NT2/D1 (cell line): ENCODE measurements at regions not wholly inside any gene's neighbourhood (a gene's known extent, or its start where the extent isn't known, plus 50 kb on each side); places are given as distances from the start of the nearest gene placed in this dataset.

Experiments
- DNase-seq: peaks from one replicate; pipeline ENCODE4 v3.0.0-alpha.2; 2011; ENCODE audit warnings: low read depth, low spot score
- H3K27me3 ChIP-seq: 2 replicates; pipeline ENCODE4 v1.6.0; 2011; ENCODE audit warnings: mild to moderate bottlenecking; ENCODE audit not compliant: insufficient read length, insufficient read depth
- H3K36me3 ChIP-seq: 2 replicates; pipeline ENCODE4 v1.6.1; 2011; ENCODE audit warnings: mild to moderate bottlenecking, low read length, mixed read lengths; ENCODE audit not compliant: insufficient read depth, insufficient read length
- H3K4me1 ChIP-seq: 2 replicates; pipeline ENCODE4 v1.5.1; 2011; ENCODE audit not compliant: insufficient read depth, insufficient read length
- H3K4me3 ChIP-seq: 2 replicates; pipeline ENCODE4 v1.5.1; 2011; ENCODE audit warnings: low read depth; ENCODE audit not compliant: insufficient read length
- H3K9ac ChIP-seq: 2 replicates; pipeline ENCODE4 v1.6.0; 2011; ENCODE audit warnings: low read depth; ENCODE audit not compliant: insufficient read length
- H3K9me3 ChIP-seq: 2 replicates; pipeline ENCODE4 v1.5.1; 2011; ENCODE audit warnings: mild to moderate bottlenecking, low read length; ENCODE audit not compliant: insufficient read depth
- SUZ12 ChIP-seq: IDR thresholded peaks from 2 replicates; pipeline ENCODE4 v1.6.1; 2011; ENCODE audit not compliant: insufficient read length, insufficient read depth; ENCODE audit errors: extremely low read depth
- YY1 ChIP-seq: IDR thresholded peaks from 2 replicates; pipeline ENCODE4 v1.6.1; 2011; ENCODE audit not compliant: insufficient read length, insufficient read depth
- ZNF274 ChIP-seq: IDR thresholded peaks from 2 replicates; pipeline ENCODE4 v1.6.1; 2011; ENCODE audit warnings: mild to moderate bottlenecking, low read depth, low read length

DNA sequence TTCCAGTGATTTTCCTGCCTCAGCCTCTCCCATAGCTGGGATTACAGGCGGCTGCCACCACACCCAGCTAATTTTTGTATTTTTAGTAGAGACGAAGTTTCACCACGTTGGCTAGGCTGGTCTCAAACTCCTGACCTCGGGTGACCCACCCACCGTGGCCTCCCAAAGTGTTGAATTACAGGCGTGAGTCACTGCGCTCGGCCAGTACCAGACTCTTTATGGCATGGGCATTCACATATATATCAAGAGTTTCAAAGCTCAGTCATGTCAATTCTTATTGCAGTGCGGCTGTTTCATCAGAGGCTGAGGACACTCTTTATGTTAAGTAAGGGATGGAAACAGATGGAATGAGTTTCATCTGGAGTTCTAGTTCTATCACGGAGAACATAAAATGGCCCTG, 315.2 kb upstream of the CDH6 start:
- Histone ChIP-seq H3K9me3 (no peaks in the 10 kb centered on the region), H3K27me3 (no peaks in the 10 kb centered on the region), H3K4me1 (no peaks in the 10 kb centered on the region), H3K4me3 (no peak overlapping the region), H3K9ac (no peak overlapping the region), H3K36me3 (no peaks in the 10 kb centered on the region)
- no peak for TF ChIP-seq YY1
- TF ChIP-seq SUZ12, result no peak
- no peak for TF ChIP-seq ZNF274
- DNase-seq, result no peak

DNA sequence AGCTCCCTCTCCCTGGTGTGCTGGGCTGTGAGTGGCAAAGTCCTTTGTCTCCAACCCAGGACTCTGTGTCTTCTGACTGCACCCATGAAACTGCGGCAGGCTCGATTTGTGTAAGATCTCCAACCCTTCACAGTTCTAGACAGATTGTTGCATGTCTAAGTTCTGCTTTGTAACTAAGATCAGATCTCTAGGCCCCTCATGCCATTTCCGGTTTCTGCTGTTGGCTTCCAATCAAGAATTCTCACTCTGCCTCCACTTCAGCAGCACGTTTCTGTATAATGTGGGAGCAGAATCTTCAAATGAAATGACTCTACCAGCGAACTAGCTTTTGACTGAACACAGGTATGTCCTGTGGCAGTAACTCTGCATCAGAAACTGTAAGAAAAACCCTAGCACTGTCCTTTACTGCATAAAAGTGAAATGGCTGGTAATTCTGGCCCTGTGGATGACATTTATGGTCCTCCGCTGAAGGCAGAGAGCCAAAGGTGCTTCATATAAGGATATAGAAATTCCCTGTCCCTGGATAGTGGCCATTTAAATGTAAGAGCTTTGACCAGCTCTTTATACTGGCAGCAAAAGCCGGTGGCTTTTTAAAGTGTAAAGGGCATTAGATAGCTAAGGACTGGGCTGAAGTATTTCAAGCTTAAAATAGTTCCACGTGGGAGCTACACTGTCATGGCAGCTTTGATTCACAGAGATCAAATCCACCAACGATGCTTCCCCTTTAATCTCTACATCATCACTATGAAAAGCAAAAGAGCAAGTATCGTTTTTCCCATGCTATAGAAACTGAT, 319.0 kb upstream of the CDH6 start:
- Histone ChIP-seq H3K27me3 (no peaks in the 10 kb centered on the region), H3K9ac (no peak overlapping the region), H3K4me3 (no peak overlapping the region), H3K36me3 (no peaks in the 10 kb centered on the region), H3K9me3 (no peaks in the 10 kb centered on the region), H3K4me1 (no peaks in the 10 kb centered on the region)
- no peak for DNase-seq
- TF ChIP-seq SUZ12, result no peak
- no peak for TF ChIP-seq YY1
- TF ChIP-seq ZNF274, result no peak

DNA sequence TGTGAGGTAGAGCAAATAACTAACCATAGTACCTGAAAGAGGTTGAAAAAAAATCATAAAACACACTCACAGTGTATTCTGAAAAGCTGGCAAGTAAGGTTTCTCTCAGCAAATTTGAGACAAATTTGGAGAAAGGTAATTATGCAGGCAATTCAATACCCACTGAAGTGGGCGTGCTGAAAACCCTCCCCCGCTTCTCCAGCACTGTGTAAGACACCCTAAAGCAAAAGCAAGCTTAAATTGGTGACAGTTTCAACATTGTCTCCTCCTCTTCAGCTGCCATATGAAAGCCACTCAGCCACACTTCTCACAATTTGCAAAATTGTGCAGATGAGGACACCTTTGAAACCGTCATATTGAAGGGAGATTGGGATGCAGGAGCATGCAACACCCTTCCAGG, 322.3 kb upstream of the CDH6 start:
- Histone ChIP-seq H3K4me1 (no peaks in the 10 kb centered on the region), H3K9ac (no peak overlapping the region), H3K36me3 (no peaks in the 10 kb centered on the region), H3K4me3 (no peak overlapping the region), H3K9me3 (no peaks in the 10 kb centered on the region), H3K27me3 (no peaks in the 10 kb centered on the region)
- TF ChIP-seq ZNF274 (no peak), SUZ12 (no peak), YY1 (no peak)
- DNase-seq, result no peak

DNA sequence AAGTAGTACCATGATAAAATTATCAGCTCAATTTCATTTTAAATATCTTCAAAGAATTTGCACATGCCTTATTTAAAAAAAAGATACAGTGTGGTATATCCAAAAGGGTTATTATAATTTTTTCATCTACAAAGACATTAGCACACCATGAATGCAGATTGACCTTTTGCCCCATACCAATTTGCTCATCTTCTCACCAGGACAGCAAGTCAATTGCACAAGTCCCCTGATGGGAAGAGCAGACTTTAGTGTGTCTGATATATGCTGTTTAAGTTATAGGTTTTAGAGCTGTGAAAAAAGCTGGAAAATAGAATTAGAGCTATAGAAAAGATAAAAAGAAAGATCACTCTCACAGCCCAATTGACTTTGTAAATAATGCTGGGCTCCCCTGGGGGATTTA, 325.8 kb upstream of the CDH6 start:
- no peak for DNase-seq
- Histone ChIP-seq H3K9me3 (no peaks in the 10 kb centered on the region), H3K4me3 (no peak overlapping the region), H3K27me3 (no peaks in the 10 kb centered on the region), H3K9ac (no peak overlapping the region), H3K4me1 (no peaks in the 10 kb centered on the region), H3K36me3 (no peaks in the 10 kb centered on the region)
- TF ChIP-seq SUZ12 (no peak), YY1 (no peak), ZNF274 (no peak)

DNA sequence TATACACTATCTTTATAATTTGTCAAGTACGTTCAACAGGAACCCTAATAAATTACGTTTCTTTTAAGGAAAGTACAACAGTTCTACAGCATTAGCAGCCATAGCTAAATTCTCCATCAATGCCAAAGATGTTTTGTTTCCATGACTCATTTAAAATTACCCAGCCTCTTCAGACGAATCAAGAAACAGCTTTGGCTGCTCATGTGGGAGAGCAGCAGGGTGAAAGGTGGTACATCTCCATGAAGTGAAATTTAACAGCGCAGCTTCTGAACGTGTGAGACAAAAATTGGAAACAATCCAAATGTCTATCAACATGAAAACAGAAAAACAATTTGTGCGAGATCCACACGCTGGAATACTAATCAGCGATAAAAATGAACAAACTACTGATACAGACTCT, 327.3 kb upstream of the CDH6 start:
- DNase-seq, result no peak
- no peaks in the 10 kb centered on the region for H3K36me3 ChIP-seq
- H3K9ac ChIP-seq, result no peak overlapping the region
- no peaks in the 10 kb centered on the region for H3K4me1 ChIP-seq
- no peak for TF ChIP-seq YY1
- TF ChIP-seq SUZ12, result no peak
- no peak for TF ChIP-seq ZNF274
- no peaks in the 10 kb centered on the region for H3K9me3 ChIP-seq
- H3K4me3 ChIP-seq, result no peak overlapping the region
- no peaks in the 10 kb centered on the region for H3K27me3 ChIP-seq

DNA sequence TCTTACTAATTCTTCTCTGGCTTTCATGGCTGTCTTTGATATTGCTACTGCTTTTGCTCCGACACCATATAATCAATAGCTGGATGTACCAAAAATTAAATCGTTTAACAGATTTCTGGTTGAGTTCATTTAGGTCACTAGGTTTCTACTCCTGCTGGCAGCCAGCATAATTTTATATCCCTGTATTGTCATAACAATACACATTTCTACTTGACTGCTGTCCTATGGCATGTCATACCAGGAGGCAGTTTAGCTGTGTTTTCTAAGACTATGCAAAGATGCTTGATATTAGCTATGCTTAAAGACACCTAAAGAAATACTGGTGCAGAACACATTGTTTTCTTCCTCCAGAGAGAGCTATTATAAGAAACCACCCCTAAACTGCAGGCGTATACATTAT, 337.2 kb upstream of the CDH6 start:
- no peak for DNase-seq
- Histone ChIP-seq H3K4me3 (no peak overlapping the region), H3K4me1 (no peaks in the 10 kb centered on the region), H3K27me3 (no peaks in the 10 kb centered on the region), H3K36me3 (no peaks in the 10 kb centered on the region), H3K9ac (no peak overlapping the region), H3K9me3 (no peaks in the 10 kb centered on the region)
- TF ChIP-seq SUZ12, result no peak

DNA sequence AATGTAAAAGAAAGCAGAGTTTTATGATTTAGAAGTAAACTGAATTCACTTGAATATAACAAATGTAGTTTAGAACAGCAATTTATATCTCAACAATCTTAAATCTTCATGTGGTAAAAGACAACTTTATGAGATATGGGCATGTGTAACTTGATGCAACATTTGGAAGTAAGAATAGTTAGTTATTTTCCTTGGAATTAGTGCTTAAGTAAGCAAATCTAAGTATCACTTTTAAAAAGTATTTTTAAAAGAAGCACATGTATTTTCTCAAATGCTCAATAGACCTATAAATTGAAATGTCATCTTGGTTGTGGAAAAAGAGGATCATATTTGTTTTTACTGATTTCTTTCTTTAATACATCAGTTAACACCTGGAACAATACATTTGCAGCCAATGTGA, 340.3 kb upstream of the CDH6 start:
- Histone ChIP-seq H3K27me3 (no peaks in the 10 kb centered on the region), H3K4me3 (no peak overlapping the region), H3K36me3 (no peaks in the 10 kb centered on the region), H3K9me3 (no peaks in the 10 kb centered on the region), H3K9ac (no peak overlapping the region), H3K4me1 (no peaks in the 10 kb centered on the region)
- TF ChIP-seq SUZ12 (no peak), ZNF274 (no peak), YY1 (no peak)
- no peak for DNase-seq
